Stimulated activated CD4-positive, alpha-beta T cell treated with anti-CD3 and anti-CD28 coated beads, Interleukin-4, amount 100 ng/mL, for 4 hours (primary cell): ENCODE measurements at regions not wholly inside any gene's neighbourhood (a gene's known extent, or its start where the extent isn't known, plus 50 kb on each side); places are given as distances from the start of the nearest gene placed in this dataset.

Source experiments
- DNase-seq, 2 experiments: peaks; one replicate each; pipeline ENCODE4 v3.0.0-alpha.2; 2020

DNA sequence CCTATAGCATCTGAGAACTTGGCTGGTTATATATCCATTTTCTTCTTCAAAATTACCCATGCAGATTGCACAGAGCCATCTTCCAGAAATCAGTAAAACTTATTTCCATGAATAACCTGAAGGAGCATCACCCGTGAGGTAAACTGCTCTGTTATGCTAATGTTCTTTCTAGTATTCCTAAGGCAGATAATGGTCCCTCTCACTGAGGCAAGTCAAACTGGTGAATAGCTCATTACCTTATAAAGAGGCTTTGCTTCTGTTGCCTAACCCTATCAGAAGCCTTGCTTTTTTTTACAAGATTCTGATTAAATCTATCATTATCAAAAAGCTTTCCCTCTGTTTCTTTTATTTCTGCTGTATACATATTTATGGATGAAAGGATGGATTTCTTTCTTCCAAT lies 307.6 kb upstream of the FLRT2 start:
- no peak for DNase-seq

- DNase-seq: no peak
Measured at GRCh38 chr14:85223667-85224066, 306.3 kb upstream of the FLRT2 start.

DNA sequence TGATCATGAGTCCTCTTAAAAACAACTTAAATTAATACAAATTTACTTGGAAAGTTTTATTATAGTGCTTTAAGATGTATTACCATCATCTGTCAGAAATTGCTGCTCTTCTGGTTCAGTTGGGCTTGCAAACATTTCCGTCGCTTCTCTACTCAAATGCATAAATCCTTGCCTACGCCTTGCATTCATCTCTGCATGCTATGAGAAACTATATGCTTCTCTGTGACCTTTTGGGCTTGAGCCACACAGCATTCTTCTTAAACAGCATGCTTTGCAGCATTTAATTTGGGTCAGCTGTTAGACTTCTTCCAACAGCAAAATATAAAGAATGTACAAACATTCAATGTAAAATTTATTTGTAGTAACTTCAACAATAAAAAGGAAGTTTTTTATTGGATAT lies 305.7 kb upstream of the FLRT2 start:
- DNase-seq: no peak

- DNase-seq: no peak
Measured at GRCh38 chr14:85233756-85234155, 296.2 kb upstream of the FLRT2 start.

DNA sequence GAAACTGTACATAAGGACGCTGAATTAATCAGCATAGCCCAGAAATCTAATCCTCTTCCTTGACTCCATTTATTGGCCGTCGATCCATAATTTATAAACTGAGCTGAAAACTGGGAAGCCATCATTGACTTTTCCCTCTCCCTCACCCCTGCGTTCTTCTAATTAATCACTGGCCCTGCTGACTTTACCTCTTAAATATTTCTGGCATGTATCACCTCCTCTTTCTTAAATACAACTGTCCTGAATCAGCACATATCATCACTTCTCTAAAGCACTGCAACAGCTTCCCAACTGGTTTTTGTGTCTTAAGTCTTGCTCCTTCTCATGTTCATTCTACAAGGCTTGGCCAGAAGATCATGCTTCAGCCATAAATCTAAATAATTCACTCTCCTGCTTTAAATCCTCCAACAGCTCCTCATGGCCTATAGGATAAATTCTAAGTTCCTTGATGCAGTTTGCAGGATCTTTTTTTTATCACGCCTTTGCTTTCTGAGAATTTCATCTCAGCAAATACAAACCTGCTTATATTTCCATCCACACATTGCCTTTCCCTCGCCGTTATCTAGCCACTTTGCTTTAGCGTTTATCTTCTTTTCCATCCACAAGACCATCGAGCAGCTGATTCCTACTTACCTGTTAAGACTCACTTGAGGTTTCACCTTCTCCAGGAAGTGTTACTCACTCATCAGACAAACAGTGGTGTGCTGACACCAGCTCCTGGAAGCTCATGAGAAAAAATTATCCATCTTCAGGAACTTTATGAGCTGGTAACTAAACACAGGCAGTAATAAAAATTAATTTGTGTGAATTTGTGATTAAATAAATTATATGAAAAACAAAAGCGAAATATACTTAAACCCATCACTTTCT lies 295.6 kb upstream of the FLRT2 start:
- DNase-seq: no peak

- no peak for DNase-seq
Measured at GRCh38 chr14:85235868-85236267, 294.1 kb upstream of the FLRT2 start.

DNA sequence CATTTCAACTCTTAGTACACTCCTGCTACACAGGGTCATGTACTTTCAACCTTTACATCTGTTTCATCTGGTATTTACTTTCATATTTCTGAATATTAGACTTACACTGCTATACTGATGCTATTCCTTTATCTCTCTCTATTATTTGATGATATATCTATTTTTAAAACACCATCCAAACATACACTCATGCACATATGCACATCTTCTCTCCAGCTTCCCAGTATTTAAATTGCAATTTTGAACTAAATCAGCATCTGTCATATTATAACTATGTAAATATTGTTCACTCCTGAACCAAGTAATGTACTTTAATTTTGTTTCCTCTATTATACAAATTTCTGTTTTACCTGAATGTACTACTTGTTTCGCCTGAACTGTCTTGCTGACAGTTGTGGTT lies 293.6 kb upstream of the FLRT2 start:
- no peak for DNase-seq

DNA sequence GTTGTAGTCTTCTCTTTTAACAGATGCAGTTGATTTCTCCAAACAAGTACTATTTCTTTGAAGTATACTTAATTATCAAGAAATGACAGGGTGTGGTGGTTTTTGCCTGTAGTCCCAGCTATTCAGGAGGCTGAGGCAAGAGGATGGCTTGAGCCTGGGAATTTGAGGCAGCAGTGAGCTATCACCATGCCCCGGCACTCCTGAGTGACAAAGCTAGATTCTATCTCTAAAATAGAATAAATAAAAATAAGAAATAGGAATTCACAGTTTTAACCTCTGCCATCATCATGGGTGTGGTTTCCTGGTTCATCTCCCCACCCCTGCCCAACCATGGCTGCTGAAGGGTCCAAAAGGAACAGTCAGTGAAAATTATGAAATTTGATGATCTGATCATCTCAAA lies 290.2 kb upstream of the FLRT2 start:
- no peak for DNase-seq

- no peak for DNase-seq
Measured at GRCh38 chr14:85241022-85241855, 288.7 kb upstream of the FLRT2 start.

GRCh38 chr14:85242666-85243065 lies 287.3 kb upstream of the FLRT2 start:
- DNase-seq: no peak

- DNase-seq: no peak
Measured at GRCh38 chr14:85243321-85243720, 286.6 kb upstream of the FLRT2 start.

GRCh38 chr14:85247071-85247470 lies 282.9 kb upstream of the FLRT2 start:
- no peak for DNase-seq

DNA sequence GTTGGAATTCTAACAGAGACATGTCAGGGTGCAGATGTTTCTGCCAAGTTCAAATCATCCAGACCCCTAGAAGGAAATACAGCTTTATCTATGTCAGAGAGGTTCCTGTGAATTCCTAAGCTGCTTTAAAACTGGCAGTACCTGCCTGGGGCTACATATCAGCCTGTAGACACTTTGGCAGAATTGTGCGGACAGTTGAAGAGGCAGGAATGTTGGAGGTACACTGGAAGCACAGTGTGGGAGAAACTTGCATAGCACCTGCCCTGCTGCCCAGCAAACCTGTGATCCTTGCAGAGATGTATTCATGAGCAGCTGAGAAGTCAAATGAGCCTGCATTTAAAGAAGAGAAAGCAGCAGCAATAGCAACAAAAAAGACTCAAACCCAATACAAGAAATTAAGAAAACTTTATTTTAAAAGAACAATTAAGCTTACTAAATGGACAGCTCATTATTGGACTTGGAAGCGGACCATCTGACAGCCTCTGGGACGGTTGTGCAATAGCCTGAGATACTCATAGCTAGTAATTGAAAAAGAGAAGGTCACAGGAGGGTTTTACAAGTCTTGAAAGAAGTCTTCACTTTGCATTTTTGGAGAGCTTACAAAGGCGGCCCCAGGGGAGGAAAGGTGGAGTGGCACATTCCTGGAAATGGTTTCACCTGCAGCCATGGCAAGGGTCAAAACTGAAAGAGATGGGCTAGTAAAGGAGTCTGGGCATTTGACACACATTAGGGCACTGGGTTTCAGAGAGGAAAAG lies 280.9 kb upstream of the FLRT2 start:
- no peak for DNase-seq

GRCh38 chr14:85250414-85251189 lies 279.3 kb upstream of the FLRT2 start:
- DNase-seq: no peak

DNA sequence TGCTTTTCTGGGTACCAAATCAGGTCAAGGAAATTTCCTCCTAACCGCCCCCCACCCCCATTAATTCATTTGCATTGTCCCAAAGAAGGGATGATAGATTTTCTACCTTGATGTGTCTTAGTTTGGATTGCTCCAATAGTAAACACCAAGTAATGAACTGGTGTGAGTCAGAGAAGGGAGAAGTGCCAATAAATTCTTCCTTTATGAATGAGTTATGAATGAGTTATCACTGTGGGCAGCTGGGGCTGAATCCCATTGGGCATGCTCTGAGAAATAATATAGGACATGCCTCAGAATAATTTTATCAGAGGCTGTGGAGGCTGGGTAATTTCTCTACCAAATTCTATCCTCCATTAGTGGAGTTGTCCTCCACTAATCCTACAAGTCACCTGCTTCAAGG lies 277.9 kb upstream of the FLRT2 start:
- no peak for DNase-seq

DNA sequence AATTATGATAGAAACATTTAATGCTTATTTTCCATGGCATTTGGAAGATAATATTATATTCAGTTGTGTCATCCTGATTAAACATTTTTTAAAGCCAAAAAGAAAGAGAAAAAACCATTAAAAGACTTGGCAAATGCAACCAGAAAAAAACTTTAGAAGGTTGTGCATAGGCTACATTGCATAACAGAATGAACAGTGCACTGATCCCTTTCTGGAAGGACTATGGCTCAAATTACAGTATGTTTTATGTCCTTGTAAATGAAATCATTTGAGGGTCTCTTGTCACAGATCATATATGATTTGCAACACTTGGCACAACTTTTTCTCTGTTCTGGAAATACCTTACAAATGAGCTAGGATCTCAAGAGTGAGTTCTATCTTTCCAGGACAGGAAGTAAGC lies 275.2 kb upstream of the FLRT2 start:
- DNase-seq: no peak

DNA sequence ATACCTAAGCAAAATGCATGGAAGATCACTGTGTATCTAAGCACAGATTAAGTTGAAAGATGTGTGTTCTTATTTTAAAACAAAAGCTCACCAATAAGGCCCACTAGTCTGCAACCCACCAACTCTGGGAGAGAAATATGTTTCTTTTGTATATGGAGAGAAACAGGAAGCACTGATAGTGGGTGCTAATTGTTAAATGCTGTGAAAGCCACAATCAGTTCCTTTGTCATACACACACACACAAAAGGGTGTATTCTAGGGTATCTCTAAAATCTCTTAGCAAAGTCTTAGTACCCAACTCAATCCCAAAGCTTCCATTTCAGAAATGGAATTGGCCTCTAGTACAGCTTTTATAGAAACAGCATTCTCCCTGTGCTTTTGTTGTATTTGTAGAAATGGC lies 272.7 kb upstream of the FLRT2 start:
- no peak for DNase-seq

DNA sequence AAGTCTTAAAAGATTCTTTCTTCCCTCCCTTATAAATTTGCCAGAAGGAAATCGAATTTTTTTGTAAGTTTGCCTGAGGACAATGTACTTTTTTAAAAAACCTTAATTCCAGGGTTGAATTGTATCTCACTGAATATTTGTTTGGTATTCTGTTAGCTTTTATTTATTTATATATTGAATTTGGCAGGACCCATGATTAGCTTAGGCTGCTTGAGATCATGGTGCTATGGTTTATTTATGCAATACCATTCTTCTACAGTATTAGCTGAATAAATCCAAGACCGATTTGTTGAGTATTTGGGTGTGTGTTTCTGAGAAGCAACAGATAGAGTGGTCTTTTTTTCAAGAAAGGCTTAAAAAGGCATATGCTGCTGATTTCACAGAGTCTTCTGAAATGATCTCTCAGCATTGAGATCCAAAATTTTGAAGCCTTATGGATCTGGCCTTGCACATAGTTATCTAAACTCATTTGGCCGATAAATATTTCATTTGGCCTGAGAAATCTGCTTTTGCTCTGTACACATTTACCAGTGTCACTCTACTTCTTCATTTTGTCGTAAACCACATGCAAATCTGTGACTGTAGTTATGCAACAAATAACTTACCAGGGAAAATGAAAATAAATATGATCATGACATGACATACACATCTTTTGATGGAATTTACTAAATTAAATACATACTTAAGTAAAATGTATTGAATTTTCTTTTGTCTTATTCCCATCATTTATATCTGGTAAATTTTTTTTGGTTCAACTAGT lies 265.8 kb upstream of the FLRT2 start:
- DNase-seq: no peak

GRCh38 chr14:85273099-85273677 lies 256.8 kb upstream of the FLRT2 start:
- DNase-seq: no peak

- no peak for DNase-seq
Measured at GRCh38 chr14:85273952-85274351, 256.0 kb upstream of the FLRT2 start.
